Spleen (tissue), 7 donors: ENCODE measurements at regions not wholly inside any gene's neighbourhood (a gene's known extent, or its start where the extent isn't known, plus 50 kb on each side); places are given as distances from the start of the nearest gene placed in this dataset.

Experiments used
- CTCF ChIP-seq, 11 experiments: fragments of 200-600 bp in 7 of 11; fragments of 450-650 bp in 4 of 11; sonication (generic) in 4 of 11; IDR thresholded peaks in 8 of 11; conservative IDR thresholded peaks in 3 of 11; 1 replicate in 7 of 11; 2 replicates in 4 of 11; pipeline versions ENCODE4 v1.4.0 to v1.8.0; 2016 to 2021; ENCODE audit warnings: antibody characterized with exemption in 11 of 11, inconsistent platforms in 4 of 11, mild to moderate bottlenecking in 1 of 11
- POLR2A ChIP-seq, 3 donors: fragments of 450-650 bp; IDR thresholded peaks; one replicate each; pipeline ENCODE4 v1.5.1; 2017; ENCODE audit warnings: antibody characterized with exemption in 3 of 3, mild to moderate bottlenecking in 1 of 3
- POLR2AphosphoS5 ChIP-seq, 3 donors: sonication (generic); formaldehyde crosslinking; IDR thresholded peaks; one replicate each; pipeline ENCODE4 v1.5.1; 2017; ENCODE audit warnings: antibody characterized with exemption in 3 of 3
- donor health status: DM: no; HTN: no; CAD: no; lungs with moderate emphysema.
- donor health status: DM: no; HTN: no; CAD: no.
- donor health status: DM: no; HTN: no; CAD: no.

DNA sequence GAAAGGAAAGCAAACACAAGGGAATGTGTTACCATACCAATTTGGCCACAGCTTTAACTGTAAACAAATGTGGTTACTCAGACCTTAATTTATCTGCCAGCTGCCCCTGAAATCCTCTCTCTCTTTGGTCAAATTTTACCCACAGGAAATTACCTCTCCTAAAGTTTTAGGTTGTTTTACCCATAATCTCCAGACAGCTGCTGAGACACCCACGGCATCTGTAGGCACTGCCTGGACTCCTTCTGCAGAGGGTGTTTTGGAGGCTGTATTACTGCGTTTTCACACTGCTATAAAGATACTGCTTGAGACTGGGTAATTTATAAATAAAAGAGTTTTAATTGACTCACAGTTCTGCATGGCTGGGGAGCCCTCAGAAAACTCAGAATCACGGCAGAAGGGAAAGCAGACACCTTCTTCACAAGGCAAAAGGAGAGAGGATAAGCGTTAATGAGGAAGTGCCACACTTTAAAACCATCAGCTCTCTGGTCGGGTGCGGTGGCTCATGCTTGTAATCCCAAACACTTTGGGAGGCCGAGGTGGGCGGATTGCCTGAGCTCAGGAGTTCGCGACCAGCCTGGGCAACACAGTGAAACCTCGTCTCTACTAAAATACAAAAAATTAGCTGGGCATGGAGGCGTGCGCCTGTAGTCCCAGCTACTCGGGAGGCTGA, 677.5 kb upstream of the FSHR start:
- no peak for TF ChIP-seq CTCF (IDR thresholded peaks at IDR 0.05 in 8 of 11, conservative IDR thresholded peaks at IDR 0.05 in 3 of 11)
- TF ChIP-seq POLR2A (IDR thresholded peaks at IDR 0.05), result no peak
- no peak for TF ChIP-seq POLR2AphosphoS5 (IDR thresholded peaks at IDR 0.05)
